ENCODE measurements at regions not wholly inside any gene's neighbourhood (a gene's known extent, or its start where the extent isn't known, plus 50 kb on each side); places are given as distances from the start of the nearest gene placed in this dataset.
A peak's percentile ranks its signal among the peaks of the same experiment; 100 is the strongest.

DNA sequence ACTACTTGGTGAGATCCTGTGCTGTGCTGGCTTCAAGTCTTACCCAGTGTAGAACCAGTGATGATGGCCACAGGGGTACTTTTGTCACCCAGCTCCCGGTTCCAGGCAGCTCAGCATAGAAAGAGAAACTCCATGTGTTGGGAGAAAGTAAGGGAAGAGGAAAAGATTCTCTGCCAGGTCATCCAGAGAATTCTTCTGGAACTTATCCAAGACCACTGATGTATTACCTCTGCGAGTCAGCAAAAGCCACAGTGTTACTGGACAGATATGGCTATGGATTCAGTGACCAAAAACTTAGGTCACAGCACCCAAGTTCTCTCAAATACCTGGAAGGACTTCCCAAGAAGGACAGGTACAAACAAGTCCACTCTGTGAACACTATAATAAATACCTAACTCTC lies 399.5 kb upstream of the MIR17HG start:
- Histone ChIP-seq H2AFZ (ENCODE audit: low read depth, low read length) (no peak overlapping the region), H3K27ac (ENCODE audit: low read length) (no peak overlapping the region), H3K36me3 (replicated peaks; ENCODE audit: low read depth, low read length) (no peaks in the 10 kb centered on the region), H3K4me3 (ENCODE audit: low read length) (no peak overlapping the region), H3K27me3 (ENCODE audit: low read depth, low read length) (no peaks in the 10 kb centered on the region), H3K9ac (ENCODE audit: low read length) (no peak overlapping the region), H3K4me2 (ENCODE audit: low read length) (no peak overlapping the region), H3K4me1 (ENCODE audit: low read length) (no peaks in the 10 kb centered on the region), H3K9me3 (ENCODE audit: insufficient read depth, low read length) (no peaks in the 10 kb centered on the region), H4K20me1 (ENCODE audit: insufficient read depth, low read length) (no peaks in the 10 kb centered on the region), H3K79me2 (ENCODE audit: low read length) (no peaks in the 10 kb centered on the region)
- TF ChIP-seq, protein P1, sequence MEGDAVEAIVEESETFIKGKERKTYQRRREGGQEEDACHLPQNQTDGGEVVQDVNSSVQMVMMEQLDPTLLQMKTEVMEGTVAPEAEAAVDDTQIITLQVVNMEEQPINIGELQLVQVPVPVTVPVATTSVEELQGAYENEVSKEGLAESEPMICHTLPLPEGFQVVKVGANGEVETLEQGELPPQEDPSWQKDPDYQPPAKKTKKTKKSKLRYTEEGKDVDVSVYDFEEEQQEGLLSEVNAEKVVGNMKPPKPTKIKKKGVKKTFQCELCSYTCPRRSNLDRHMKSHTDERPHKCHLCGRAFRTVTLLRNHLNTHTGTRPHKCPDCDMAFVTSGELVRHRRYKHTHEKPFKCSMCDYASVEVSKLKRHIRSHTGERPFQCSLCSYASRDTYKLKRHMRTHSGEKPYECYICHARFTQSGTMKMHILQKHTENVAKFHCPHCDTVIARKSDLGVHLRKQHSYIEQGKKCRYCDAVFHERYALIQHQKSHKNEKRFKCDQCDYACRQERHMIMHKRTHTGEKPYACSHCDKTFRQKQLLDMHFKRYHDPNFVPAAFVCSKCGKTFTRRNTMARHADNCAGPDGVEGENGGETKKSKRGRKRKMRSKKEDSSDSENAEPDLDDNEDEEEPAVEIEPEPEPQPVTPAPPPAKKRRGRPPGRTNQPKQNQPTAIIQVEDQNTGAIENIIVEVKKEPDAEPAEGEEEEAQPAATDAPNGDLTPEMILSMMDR (IDR thresholded peaks at IDR 0.05; ENCODE audit: low read depth, low read length): no peak
- TF ChIP-seq EZH2phosphoT487 (IDR thresholded peaks at IDR 0.05; ENCODE audit: low read depth): no peak

- H3K9ac ChIP-seq (ENCODE audit: low read length): no peak overlapping the region
- H4K20me1 ChIP-seq (ENCODE audit: insufficient read depth, low read length): no peaks in the 10 kb centered on the region
- no peaks in the 10 kb centered on the region for H3K36me3 ChIP-seq (replicated peaks; ENCODE audit: low read depth, low read length)
- no peak overlapping the region for H3K4me3 ChIP-seq (ENCODE audit: low read length)
- H3K4me2 ChIP-seq (ENCODE audit: low read length): no peak overlapping the region
- no peaks in the 10 kb centered on the region for H3K79me2 ChIP-seq (ENCODE audit: low read length)
- no peaks in the 10 kb centered on the region for H3K27me3 ChIP-seq (ENCODE audit: low read depth, low read length)
- no peak overlapping the region for H3K27ac ChIP-seq (ENCODE audit: low read length)
- H3K4me1 ChIP-seq (ENCODE audit: low read length): no peaks in the 10 kb centered on the region
- H3K9me3 ChIP-seq (ENCODE audit: insufficient read depth, low read length): no peaks in the 10 kb centered on the region
- no peak overlapping the region for H2AFZ ChIP-seq (ENCODE audit: low read depth, low read length)
- no peak for TF ChIP-seq EZH2phosphoT487 (IDR thresholded peaks at IDR 0.05; ENCODE audit: low read depth)
- TF ChIP-seq, protein P1 (IDR thresholded peaks at IDR 0.05; ENCODE audit: low read depth, low read length): no peak
Measured at GRCh38 chr13:90950160-90950559, 397.3 kb upstream of the MIR17HG start.

- Histone ChIP-seq H3K79me2 (ENCODE audit: low read length) (no peaks in the 10 kb centered on the region), H3K27me3 (ENCODE audit: low read depth, low read length) (no peaks in the 10 kb centered on the region), H3K4me3 (ENCODE audit: low read length) (no peak overlapping the region), H2AFZ (ENCODE audit: low read depth, low read length) (0 out of 2 replicates have a peak overlapping the region, but pooled peaks have one; percentile 36), H3K27ac (ENCODE audit: low read length) (no peak overlapping the region), H3K4me2 (ENCODE audit: low read length) (no peak overlapping the region), H3K36me3 (replicated peaks; ENCODE audit: low read depth, low read length) (no peaks in the 10 kb centered on the region), H3K4me1 (ENCODE audit: low read length) (no peaks in the 10 kb centered on the region), H3K9ac (ENCODE audit: low read length) (no peak overlapping the region), H4K20me1 (ENCODE audit: insufficient read depth, low read length) (no peaks in the 10 kb centered on the region), H3K9me3 (ENCODE audit: insufficient read depth, low read length) (no peaks in the 10 kb centered on the region)
- TF ChIP-seq EZH2phosphoT487 (IDR thresholded peaks at IDR 0.05; ENCODE audit: low read depth): no peak
- TF ChIP-seq, protein P1 (IDR thresholded peaks at IDR 0.05; ENCODE audit: low read depth, low read length): no peak
Measured at GRCh38 chr13:90951663-90952062, 395.8 kb upstream of the MIR17HG start.

DNA sequence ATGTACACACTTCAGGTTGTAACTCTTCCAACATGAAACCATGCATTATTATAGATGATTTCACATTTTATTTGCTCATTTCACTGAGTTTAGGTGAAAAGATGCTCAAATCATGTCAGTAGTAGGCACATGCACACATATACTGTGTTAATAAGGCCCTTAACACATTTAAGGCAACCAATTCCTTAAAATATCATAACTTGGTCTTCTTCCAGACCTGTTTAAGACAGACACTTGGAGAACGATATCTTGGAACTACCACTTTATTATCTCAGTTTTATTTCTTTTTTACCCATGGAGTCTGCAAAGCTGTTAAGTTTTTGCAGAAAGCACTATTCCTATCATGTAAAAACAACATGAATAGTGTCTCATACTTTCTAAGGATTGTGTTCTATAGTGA lies 395.2 kb upstream of the MIR17HG start:
- Histone ChIP-seq H3K4me3 (ENCODE audit: low read length) (no peak overlapping the region), H3K27ac (ENCODE audit: low read length) (no peak overlapping the region), H3K27me3 (ENCODE audit: low read depth, low read length) (no peaks in the 10 kb centered on the region), H3K4me1 (ENCODE audit: low read length) (no peaks in the 10 kb centered on the region), H3K79me2 (ENCODE audit: low read length) (no peaks in the 10 kb centered on the region), H3K9me3 (ENCODE audit: insufficient read depth, low read length) (no peaks in the 10 kb centered on the region), H3K36me3 (replicated peaks; ENCODE audit: low read depth, low read length) (no peaks in the 10 kb centered on the region), H3K9ac (ENCODE audit: low read length) (no peak overlapping the region), H2AFZ (ENCODE audit: low read depth, low read length) (no peak overlapping the region), H3K4me2 (ENCODE audit: low read length) (no peak overlapping the region), H4K20me1 (ENCODE audit: insufficient read depth, low read length) (no peaks in the 10 kb centered on the region)
- TF ChIP-seq EZH2phosphoT487 (IDR thresholded peaks at IDR 0.05; ENCODE audit: low read depth): no peak
- TF ChIP-seq, protein P1 (IDR thresholded peaks at IDR 0.05; ENCODE audit: low read depth, low read length): no peak

Data from OCI-LY3 (cell line).